ENCODE measurements at regions not wholly inside any gene's neighbourhood (a gene's known extent, or its start where the extent isn't known, plus 50 kb on each side); places are given as distances from the start of the nearest gene placed in this dataset.

- DNase-seq (ENCODE audit: insufficient read length, low spot score) (no peak), FAIRE-seq (no peak)
- TF ChIP-seq TAF1 (IDR thresholded peaks at IDR 0.05; ENCODE audit: low read depth, low read length) (no peak), POLR2A (IDR thresholded peaks at IDR 0.05; ENCODE audit: low read depth, low read length) (no peak), SPI1 (IDR thresholded peaks at IDR 0.05; ENCODE audit: low read depth, low read length) (no peak), PAX5 (IDR thresholded peaks at IDR 0.05; ENCODE audit: insufficient read depth, low read length, severe bottlenecking) (no peak), POU2F2 (IDR thresholded peaks at IDR 0.05; ENCODE audit: low read depth, low read length) (no peak), POLR2AphosphoS5 (IDR thresholded peaks at IDR 0.05; ENCODE audit: low read depth, low read length) (no peak)
Observed at GRCh38 chr10:123429706-123430221, 236.4 kb upstream of the GPR26 start.

GRCh38 chr10:123433539-123433938 lies 232.6 kb upstream of the GPR26 start:
- no peak for DNase-seq (ENCODE audit: insufficient read length, low spot score)
- FAIRE-seq: no peak
- TF ChIP-seq PAX5 (IDR thresholded peaks at IDR 0.05; ENCODE audit: insufficient read depth, low read length, severe bottlenecking) (no peak), TAF1 (IDR thresholded peaks at IDR 0.05; ENCODE audit: low read depth, low read length) (no peak), POLR2AphosphoS5 (IDR thresholded peaks at IDR 0.05; ENCODE audit: low read depth, low read length) (no peak), POLR2A (IDR thresholded peaks at IDR 0.05; ENCODE audit: low read depth, low read length) (no peak), SPI1 (IDR thresholded peaks at IDR 0.05; ENCODE audit: low read depth, low read length) (no peak), POU2F2 (IDR thresholded peaks at IDR 0.05; ENCODE audit: low read depth, low read length) (no peak)

- TF ChIP-seq POLR2AphosphoS5 (IDR thresholded peaks at IDR 0.05; ENCODE audit: low read depth, low read length) (no peak), SPI1 (IDR thresholded peaks at IDR 0.05; ENCODE audit: low read depth, low read length) (no peak), POLR2A (IDR thresholded peaks at IDR 0.05; ENCODE audit: low read depth, low read length) (no peak), TAF1 (IDR thresholded peaks at IDR 0.05; ENCODE audit: low read depth, low read length) (no peak), POU2F2 (IDR thresholded peaks at IDR 0.05; ENCODE audit: low read depth, low read length) (no peak), PAX5 (IDR thresholded peaks at IDR 0.05; ENCODE audit: insufficient read depth, low read length, severe bottlenecking) (no peak)
- DNase-seq (ENCODE audit: insufficient read length, low spot score): no peak
- no peak for FAIRE-seq
Observed at GRCh38 chr10:123434435-123435039, 231.6 kb upstream of the GPR26 start.

GRCh38 chr10:123442901-123443300 lies 223.3 kb upstream of the GPR26 start:
- TF ChIP-seq POU2F2 (IDR thresholded peaks at IDR 0.05; ENCODE audit: low read depth, low read length) (0 out of 2 replicates have a peak, but pooled peaks have one; percentile 58), POLR2A (IDR thresholded peaks at IDR 0.05; ENCODE audit: low read depth, low read length) (no peak)
- DNase-seq (ENCODE audit: insufficient read length, low spot score) (peak; percentile 33), FAIRE-seq (peak; percentile 85)

GRCh38 chr10:123443924-123444323 lies 222.2 kb upstream of the GPR26 start:
- no peak for DNase-seq (ENCODE audit: insufficient read length, low spot score)
- FAIRE-seq: no peak
- no peak for TF ChIP-seq SPI1 (IDR thresholded peaks at IDR 0.05; ENCODE audit: low read depth, low read length)
- no peak for TF ChIP-seq POLR2A (IDR thresholded peaks at IDR 0.05; ENCODE audit: low read depth, low read length)
- TF ChIP-seq TAF1 (IDR thresholded peaks at IDR 0.05; ENCODE audit: low read depth, low read length): no peak
- no peak for TF ChIP-seq PAX5 (IDR thresholded peaks at IDR 0.05; ENCODE audit: insufficient read depth, low read length, severe bottlenecking)
- TF ChIP-seq POLR2AphosphoS5 (IDR thresholded peaks at IDR 0.05; ENCODE audit: low read depth, low read length): no peak
- TF ChIP-seq POU2F2 (IDR thresholded peaks at IDR 0.05; ENCODE audit: low read depth, low read length): no peak

GRCh38 chr10:123445261-123445775 lies 220.8 kb upstream of the GPR26 start:
- peak; percentile 92 for FAIRE-seq
- no peak for TF ChIP-seq POLR2AphosphoS5 (IDR thresholded peaks at IDR 0.05; ENCODE audit: low read depth, low read length)
- no peak for TF ChIP-seq SPI1 (IDR thresholded peaks at IDR 0.05; ENCODE audit: low read depth, low read length)
- no peak for TF ChIP-seq POU2F2 (IDR thresholded peaks at IDR 0.05; ENCODE audit: low read depth, low read length)
- TF ChIP-seq POLR2A (IDR thresholded peaks at IDR 0.05; ENCODE audit: low read depth, low read length): no peak
- TF ChIP-seq TAF1 (IDR thresholded peaks at IDR 0.05; ENCODE audit: low read depth, low read length): no peak
- TF ChIP-seq PAX5 (IDR thresholded peaks at IDR 0.05; ENCODE audit: insufficient read depth, low read length, severe bottlenecking): no peak
- DNase-seq (ENCODE audit: insufficient read length, low spot score): no peak

GRCh38 chr10:123446449-123447156 lies 219.6 kb upstream of the GPR26 start:
- no peak for TF ChIP-seq POLR2A (IDR thresholded peaks at IDR 0.05; ENCODE audit: low read depth, low read length)
- no peak for TF ChIP-seq SPI1 (IDR thresholded peaks at IDR 0.05; ENCODE audit: low read depth, low read length)
- TF ChIP-seq POU2F2 (IDR thresholded peaks at IDR 0.05; ENCODE audit: low read depth, low read length): no peak
- TF ChIP-seq POLR2AphosphoS5 (IDR thresholded peaks at IDR 0.05; ENCODE audit: low read depth, low read length): no peak
- TF ChIP-seq PAX5 (IDR thresholded peaks at IDR 0.05; ENCODE audit: insufficient read depth, low read length, severe bottlenecking): no peak
- no peak for TF ChIP-seq TAF1 (IDR thresholded peaks at IDR 0.05; ENCODE audit: low read depth, low read length)
- no peak for DNase-seq (ENCODE audit: insufficient read length, low spot score)
- FAIRE-seq: no peak

GRCh38 chr10:123449234-123449962 lies 216.8 kb upstream of the GPR26 start:
- no peak for DNase-seq (ENCODE audit: insufficient read length, low spot score)
- TF ChIP-seq TAF1 (IDR thresholded peaks at IDR 0.05; ENCODE audit: low read depth, low read length) (no peak), SPI1 (IDR thresholded peaks at IDR 0.05; ENCODE audit: low read depth, low read length) (no peak), PAX5 (IDR thresholded peaks at IDR 0.05; ENCODE audit: insufficient read depth, low read length, severe bottlenecking) (no peak), POLR2A (IDR thresholded peaks at IDR 0.05; ENCODE audit: low read depth, low read length) (no peak), POLR2AphosphoS5 (IDR thresholded peaks at IDR 0.05; ENCODE audit: low read depth, low read length) (no peak), POU2F2 (IDR thresholded peaks at IDR 0.05; ENCODE audit: low read depth, low read length) (no peak)
- no peak for FAIRE-seq
